H1 (cell line): ENCODE measurements at regions not wholly inside any gene's neighbourhood (a gene's known extent, or its start where the extent isn't known, plus 50 kb on each side); places are given as distances from the start of the nearest gene placed in this dataset.

Source experiments
- CTCF ChIA-PET: fragments of 300-600 bp; sonication (Branson Sonifier 250); formaldehyde crosslinking; loops from one replicate; lab custom pipeline; 2021; ENCODE audit not compliant: partially characterized antibody; lab: Charles Lee
- POLR2A ChIA-PET: fragments of 300-600 bp; sonication (Branson Sonifier 250); formaldehyde crosslinking; loops from one replicate; lab custom pipeline; 2021; ENCODE audit warnings: inconsistent platforms; ENCODE audit not compliant: partially characterized antibody; lab: Charles Lee
- DNase-seq, 2 experiments: peaks; one replicate each; pipeline versions ENCODE4 v3.0.0 to v3.0.0-alpha.2; 2010 to 2022; ENCODE audit warnings: low spot score in 2 of 2, low read depth in 1 of 2, mixed read lengths in 1 of 2
- FAIRE-seq: peaks from 2 replicates; lab custom pipeline; 2011; peaks lifted over from hg19 to GRCh38; lab: Jason Lieb, UNC
- H2AFZ ChIP-seq: 2 replicates; pipeline ENCODE4 v1.8.1; 2012; ENCODE audit warnings: low read length, inconsistent platforms
- H2AK5ac ChIP-seq: 2 replicates; pipeline ENCODE4 v1.6.1; 2013; ENCODE audit warnings: low read depth, low read length
- H2BK120ac ChIP-seq: replicated peaks from 2 replicates; pipeline ENCODE3; 2013; ENCODE audit warnings: low read depth, low read length, inconsistent platforms
- H2BK12ac ChIP-seq: 2 replicates; pipeline ENCODE4 v1.6.1; 2013; ENCODE audit warnings: low read depth, low read length
- H2BK15ac ChIP-seq: 2 replicates; pipeline ENCODE4 v1.6.1; 2013; ENCODE audit warnings: low read length
- H2BK20ac ChIP-seq: 2 replicates; pipeline ENCODE4 v1.6.1; 2013; ENCODE audit warnings: low read length
- H2BK5ac ChIP-seq: 2 replicates; pipeline ENCODE4 v1.6.1; 2013; ENCODE audit warnings: low read depth, low read length
- H3K14ac ChIP-seq: 2 replicates; pipeline ENCODE4 v1.6.1; 2013; ENCODE audit warnings: inconsistent platforms; ENCODE audit not compliant: insufficient read length
- H3K18ac ChIP-seq: 2 replicates; pipeline ENCODE4 v1.6.1; 2013; ENCODE audit warnings: low read length; ENCODE audit errors: extremely low read depth
- H3K23ac ChIP-seq: 2 replicates; pipeline ENCODE4 v1.6.1; 2013; ENCODE audit warnings: inconsistent platforms; ENCODE audit not compliant: insufficient read length
- H3K23me2 ChIP-seq: 2 replicates; pipeline ENCODE4 v1.6.1; 2013; ENCODE audit warnings: low read depth, low read length
- H3K27ac ChIP-seq: 2 replicates; pipeline ENCODE4 v1.6.1; 2011; ENCODE audit warnings: low read depth, low read length, inconsistent platforms
- H3K27me3 ChIP-seq, 4 experiments: replicated peaks in 1 of 4; 1 replicate in 1 of 4; 2 replicates in 3 of 4; pipeline versions ENCODE4 v1.6.1 to v1.8.1; 2011 to 2013; ENCODE audit warnings: low read length in 3 of 4, mild to moderate bottlenecking in 3 of 4, inconsistent platforms in 2 of 4, mixed read lengths in 2 of 4, moderate library complexity in 1 of 4; ENCODE audit not compliant: control insufficient read depth in 3 of 4, insufficient read depth in 3 of 4; ENCODE audit errors: extremely low read depth in 1 of 4
- H3K36me3 ChIP-seq, 4 experiments: 2 replicates each; pipeline versions ENCODE4 v1.6.1 to v1.8.1; 2011 to 2013; ENCODE audit warnings: mild to moderate bottlenecking in 4 of 4, low read length in 3 of 4, moderate library complexity in 2 of 4, control low read depth in 1 of 4, inconsistent platforms in 1 of 4; ENCODE audit not compliant: insufficient read depth in 4 of 4, control insufficient read depth in 2 of 4
- H3K4ac ChIP-seq: replicated peaks from 2 replicates; pipeline ENCODE3; 2013; ENCODE audit warnings: low read length, low read depth, mixed read lengths, inconsistent platforms; ENCODE audit not compliant: insufficient read length
- H3K4me1 ChIP-seq, 4 experiments: replicated peaks in 1 of 4; 1 replicate in 1 of 4; 2 replicates in 3 of 4; pipeline versions ENCODE4 v1.6.1 to v1.8.1; 2011 to 2013; ENCODE audit warnings: low read length in 3 of 4, inconsistent platforms in 2 of 4, mixed read lengths in 1 of 4; ENCODE audit not compliant: insufficient read depth in 4 of 4, control insufficient read depth in 3 of 4
- H3K4me2 ChIP-seq, 2 experiments: 2 replicates each; pipeline versions ENCODE4 v1.6.1 to v1.8.1; 2011 to 2013; ENCODE audit warnings: low read depth in 2 of 2, low read length in 2 of 2, control low read depth in 1 of 2, inconsistent platforms in 1 of 2, mild to moderate bottlenecking in 1 of 2; ENCODE audit not compliant: insufficient read depth in 1 of 2
- H3K4me3 ChIP-seq, 4 experiments: fragments of 200-600, 300-600 bp in 1 of 4; sonication (generic), shearing (Covaris generic), sonication (Bioruptor Twin) in 1 of 4; 2 replicates each; pipeline versions ENCODE4 v1.5.1 to v1.8.1; 2011 to 2016; ENCODE audit warnings: low read length in 4 of 4, low read depth in 3 of 4, control low read depth in 2 of 4, inconsistent platforms in 2 of 4, mild to moderate bottlenecking in 2 of 4, mixed read lengths in 1 of 4, moderate library complexity in 1 of 4; ENCODE audit not compliant: insufficient read depth in 2 of 4; ENCODE audit errors: extremely low read depth in 1 of 4
- H3K56ac ChIP-seq: replicated peaks from 2 replicates; pipeline ENCODE3; 2013; ENCODE audit warnings: low read depth, mild to moderate bottlenecking, mixed read lengths, low read length, inconsistent platforms; ENCODE audit not compliant: insufficient read length
- H3K79me1 ChIP-seq: 2 replicates; pipeline ENCODE4 v1.6.1; 2013; ENCODE audit warnings: low read depth, low read length, control low read depth
- H3K79me2 ChIP-seq, 2 experiments: 2 replicates each; pipeline versions ENCODE4 v1.6.1 to v1.8.1; 2012 to 2013; ENCODE audit warnings: low read length in 2 of 2, mild to moderate bottlenecking in 2 of 2, inconsistent platforms in 1 of 2; ENCODE audit not compliant: insufficient read depth in 2 of 2, control insufficient read depth in 1 of 2
- H3K9ac ChIP-seq, 4 experiments: replicated peaks in 1 of 4; 1 replicate in 1 of 4; 2 replicates in 3 of 4; pipeline versions ENCODE4 v1.6.1 to v1.8.1; 2011 to 2013; ENCODE audit warnings: low read depth in 3 of 4, low read length in 3 of 4, control low read depth in 2 of 4, mild to moderate bottlenecking in 2 of 4, moderate library complexity in 2 of 4, inconsistent platforms in 1 of 4; ENCODE audit errors: extremely low read depth in 1 of 4
- H3K9me3 ChIP-seq, 2 experiments: 2 replicates each; pipeline versions ENCODE4 v1.6.1 to v1.8.1; 2012 to 2013; ENCODE audit warnings: mild to moderate bottlenecking in 2 of 2, moderate library complexity in 2 of 2, control low read depth in 1 of 2, inconsistent platforms in 1 of 2, low read depth in 1 of 2, low read length in 1 of 2, mixed read lengths in 1 of 2; ENCODE audit not compliant: insufficient read depth in 2 of 2
- H4K20me1 ChIP-seq, 2 experiments: replicated peaks in 1 of 2; 2 replicates each; pipeline versions ENCODE3 to v1.8.1; 2011 to 2013; ENCODE audit warnings: inconsistent platforms in 2 of 2, low read length in 2 of 2, mild to moderate bottlenecking in 1 of 2; ENCODE audit not compliant: insufficient read depth in 2 of 2, control insufficient read depth in 1 of 2
- H4K5ac ChIP-seq: 2 replicates; pipeline ENCODE4 v1.6.1; 2013; ENCODE audit warnings: low read length, low read depth, mixed read lengths, inconsistent platforms; ENCODE audit not compliant: insufficient read length
- H4K8ac ChIP-seq: 2 replicates; pipeline ENCODE4 v1.8.0; 2013; ENCODE audit warnings: mild to moderate bottlenecking, moderate library complexity, low read length, inconsistent platforms; ENCODE audit not compliant: insufficient read depth; ENCODE audit errors: extremely low read depth
- H4K91ac ChIP-seq: replicated peaks from 2 replicates; pipeline ENCODE3; 2013; ENCODE audit warnings: low read length, mixed read lengths, inconsistent platforms; ENCODE audit not compliant: insufficient read length
- CEBPB ChIP-seq: IDR thresholded peaks from 2 replicates; pipeline ENCODE4 v1.6.1; 2012; ENCODE audit warnings: low read depth, low read length
- CREB1 ChIP-seq: IDR thresholded peaks from 2 replicates; pipeline ENCODE4 v1.6.1; 2012; ENCODE audit warnings: inconsistent platforms
- EGR1 ChIP-seq: IDR thresholded peaks from 2 replicates; pipeline ENCODE4 v1.6.1; 2011; ENCODE audit warnings: low read depth, low read length, borderline replicate concordance
- EP300 ChIP-seq, 2 experiments: IDR thresholded peaks; 1 replicate in 1 of 2; 2 replicates in 1 of 2; pipeline ENCODE4 v1.6.1; 2011 to 2012; ENCODE audit warnings: low read depth in 2 of 2, low read length in 2 of 2, mild to moderate bottlenecking in 2 of 2, borderline replicate concordance in 1 of 2, inconsistent platforms in 1 of 2, moderate library complexity in 1 of 2
- NANOG ChIP-seq: IDR thresholded peaks from 2 replicates; pipeline ENCODE4 v1.6.1; 2011; ENCODE audit warnings: low read length, low read depth, mild to moderate bottlenecking, inconsistent platforms; ENCODE audit not compliant: insufficient read depth, poor library complexity, severe bottlenecking
- PHF8 ChIP-seq: fragments of 200-600 bp; sonication (generic); conservative IDR thresholded peaks from 2 replicates; pipeline ENCODE4 v1.7.1; 2012; ENCODE audit warnings: low read depth, mild to moderate bottlenecking, inconsistent platforms, low read length, moderate library complexity
- POLR2A ChIP-seq, 2 experiments: IDR thresholded peaks; 1 replicate in 1 of 2; 2 replicates in 1 of 2; pipeline ENCODE4 v1.6.1; 2011; ENCODE audit warnings: low read depth in 2 of 2, low read length in 2 of 2, mild to moderate bottlenecking in 2 of 2; ENCODE audit errors: control extremely low read depth in 1 of 2
- RFX5 ChIP-seq: IDR thresholded peaks from 2 replicates; pipeline ENCODE4 v1.6.1; 2011; ENCODE audit warnings: low read depth, low read length, improper control_type of control experiment, borderline replicate concordance
- SRF ChIP-seq: IDR thresholded peaks from 2 replicates; pipeline ENCODE4 v1.6.1; 2011; ENCODE audit warnings: mild to moderate bottlenecking, low read depth, low read length, moderate library complexity
- YY1 ChIP-seq: IDR thresholded peaks from 2 replicates; pipeline ENCODE4 v1.6.1; 2011; ENCODE audit warnings: low read depth, mild to moderate bottlenecking, low read length
- WGBS, 2 experiments: shearing (Covaris generic) in 1 of 2; methylation state at CpG; one replicate each; pipeline versions ENCODE4 v1.1.6 to v1.1.7; 2013 to 2015; ENCODE audit warnings: low lambda C conversion rate in 2 of 2, mixed read lengths in 2 of 2, inconsistent platforms in 1 of 2, low coverage in 1 of 2, missing lambda C conversion rate in 1 of 2; ENCODE audit not compliant: insufficient replicate concordance in 2 of 2, insufficient coverage in 1 of 2, insufficient read length in 1 of 2; ENCODE audit errors: extremely low coverage in 1 of 2, missing lambda C conversion rate in 1 of 2; 5-methylcytosine and 5-hydroxymethylcytosine counted together
- TF ChIP-seq, protein P1 (sequence below): IDR thresholded peaks from 2 replicates; pipeline ENCODE4 v1.6.1; 2012; ENCODE audit warnings: low read length, inconsistent platforms
- TF ChIP-seq, protein P2 (sequence below): IDR thresholded peaks from 2 replicates; pipeline ENCODE4 v1.6.1; 2011; ENCODE audit warnings: low read length, improper control_type of control experiment

DNA sequence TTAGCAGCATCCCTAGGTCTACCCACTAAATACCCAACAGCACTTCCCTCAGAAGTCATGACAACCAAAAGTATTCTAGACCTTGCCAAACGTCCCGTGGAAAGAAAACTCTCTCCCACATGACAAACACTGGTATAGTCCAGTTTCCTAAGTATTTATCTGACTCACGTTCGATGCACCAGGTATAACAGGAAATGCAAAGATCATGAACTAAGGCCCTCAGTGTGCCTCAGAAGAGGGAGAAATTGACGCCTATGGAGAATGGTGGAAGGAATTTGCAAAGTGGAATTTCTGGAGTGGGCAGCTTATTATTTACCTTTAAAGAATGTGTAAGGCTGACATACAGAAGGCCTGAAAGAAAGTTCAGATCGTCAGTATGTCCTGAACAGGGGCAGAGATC lies 523.6 kb upstream of the DAB1 start:
- FAIRE-seq (no peak), DNase-seq (no peak)
- Histone ChIP-seq H3K4me2 (no peak overlapping the region), H3K18ac (no peak overlapping the region), H3K79me2 (no peaks in the 10 kb centered on the region), H3K4me1 (no peaks in the 10 kb centered on the region), H3K36me3 (no peaks in the 10 kb centered on the region), H2AK5ac (no peak overlapping the region), H3K4me3 (no peak overlapping the region), H4K20me1 (no peaks in the 10 kb centered on the region), H4K91ac (no peak overlapping the region), H3K9me3 (no peaks in the 10 kb centered on the region), H3K56ac (no peak overlapping the region), H2BK12ac (no peak overlapping the region), H3K4ac (no peak overlapping the region), H4K8ac (no peak overlapping the region), H4K5ac (no peak overlapping the region), H2BK5ac (no peak overlapping the region), H2BK20ac (no peak overlapping the region), H3K27me3 (no peaks in the 10 kb centered on the region), H2AFZ (no peak overlapping the region), H2BK15ac (no peak overlapping the region; the same call in 1 of the 2 replicates), H2BK120ac (no peak overlapping the region), H3K23ac (no peak overlapping the region), H3K14ac (no peak overlapping the region), H3K27ac (no peak overlapping the region), H3K79me1 (no peaks in the 10 kb centered on the region), H3K23me2 (no peaks in the 10 kb centered on the region), H3K9ac (no peak overlapping the region)
- ChIA-PET CTCF (interaction anchor here (0.6 to 2.3 kb wide), 3 partner anchors 18 to 1024 kb away, joined by 3 to 5 read pairs (median 3); no protein-coding TSS in a partner anchor), POLR2A (no interaction called here)
- WGBS, 2 experiments = 94% methylated on average over 6 of the region's 6 CpGs; no CpG with 5 or more reads in 1 of the 2 experiments
- TF ChIP-seq PHF8 (no peak), CREB1 (no peak), EP300 (IDR thresholded peaks at IDR 0.05; ENCODE audit: borderline replicate concordance in 1 of 2, low read depth in 2 of 2, low read length in 2 of 2) (no peak), SRF (no peak), POLR2A (IDR thresholded peaks at IDR 0.05; ENCODE audit: control extremely low read depth in 1 of 2, low read depth in 2 of 2, low read length in 2 of 2) (no peak), CEBPB (no peak), NANOG (no peak), YY1 (no peak), RFX5 (no peak), EGR1 (no peak)
- TF ChIP-seq, protein P1, sequence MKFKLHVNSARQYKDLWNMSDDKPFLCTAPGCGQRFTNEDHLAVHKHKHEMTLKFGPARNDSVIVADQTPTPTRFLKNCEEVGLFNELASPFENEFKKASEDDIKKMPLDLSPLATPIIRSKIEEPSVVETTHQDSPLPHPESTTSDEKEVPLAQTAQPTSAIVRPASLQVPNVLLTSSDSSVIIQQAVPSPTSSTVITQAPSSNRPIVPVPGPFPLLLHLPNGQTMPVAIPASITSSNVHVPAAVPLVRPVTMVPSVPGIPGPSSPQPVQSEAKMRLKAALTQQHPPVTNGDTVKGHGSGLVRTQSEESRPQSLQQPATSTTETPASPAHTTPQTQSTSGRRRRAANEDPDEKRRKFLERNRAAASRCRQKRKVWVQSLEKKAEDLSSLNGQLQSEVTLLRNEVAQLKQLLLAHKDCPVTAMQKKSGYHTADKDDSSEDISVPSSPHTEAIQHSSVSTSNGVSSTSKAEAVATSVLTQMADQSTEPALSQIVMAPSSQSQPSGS = no peak
- TF ChIP-seq, protein P2, sequence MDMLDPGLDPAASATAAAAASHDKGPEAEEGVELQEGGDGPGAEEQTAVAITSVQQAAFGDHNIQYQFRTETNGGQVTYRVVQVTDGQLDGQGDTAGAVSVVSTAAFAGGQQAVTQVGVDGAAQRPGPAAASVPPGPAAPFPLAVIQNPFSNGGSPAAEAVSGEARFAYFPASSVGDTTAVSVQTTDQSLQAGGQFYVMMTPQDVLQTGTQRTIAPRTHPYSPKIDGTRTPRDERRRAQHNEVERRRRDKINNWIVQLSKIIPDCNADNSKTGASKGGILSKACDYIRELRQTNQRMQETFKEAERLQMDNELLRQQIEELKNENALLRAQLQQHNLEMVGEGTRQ = no peak
